ENCODE measurements at regions not wholly inside any gene's neighbourhood (a gene's known extent, or its start where the extent isn't known, plus 50 kb on each side); places are given as distances from the start of the nearest gene placed in this dataset.

GRCh38 chr15:95601525-95601924 is 729.0 kb upstream of the NR2F2 start:
- TF ChIP-seq CTCF (IDR thresholded peaks at IDR 0.05), result no peak
- no peak for TF ChIP-seq POLR2A (IDR thresholded peaks at IDR 0.05)
